ENCODE measurements at regions not wholly inside any gene's neighbourhood (a gene's known extent, or its start where the extent isn't known, plus 50 kb on each side); places are given as distances from the start of the nearest gene placed in this dataset.

DNA sequence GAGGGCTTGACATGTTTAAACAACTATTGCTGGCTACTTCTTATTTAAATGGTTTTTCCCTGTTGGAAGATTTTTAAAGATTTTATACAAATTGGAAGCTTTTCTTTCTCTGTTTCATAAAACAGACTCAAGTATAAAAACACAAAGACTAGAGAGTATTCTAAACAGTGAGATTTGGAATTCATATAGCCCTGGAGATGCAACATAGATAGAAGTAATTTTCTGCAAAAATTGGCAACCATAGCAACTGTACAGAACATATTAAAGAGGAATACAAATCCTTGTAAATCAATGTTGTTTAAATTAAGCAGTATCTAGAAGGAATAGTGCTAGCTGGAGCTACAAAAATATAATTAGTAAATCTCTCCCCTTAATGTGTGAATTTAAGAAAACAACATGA, 2612.9 kb upstream of the PCDH20 start:
- TF ChIP-seq, protein P1, sequence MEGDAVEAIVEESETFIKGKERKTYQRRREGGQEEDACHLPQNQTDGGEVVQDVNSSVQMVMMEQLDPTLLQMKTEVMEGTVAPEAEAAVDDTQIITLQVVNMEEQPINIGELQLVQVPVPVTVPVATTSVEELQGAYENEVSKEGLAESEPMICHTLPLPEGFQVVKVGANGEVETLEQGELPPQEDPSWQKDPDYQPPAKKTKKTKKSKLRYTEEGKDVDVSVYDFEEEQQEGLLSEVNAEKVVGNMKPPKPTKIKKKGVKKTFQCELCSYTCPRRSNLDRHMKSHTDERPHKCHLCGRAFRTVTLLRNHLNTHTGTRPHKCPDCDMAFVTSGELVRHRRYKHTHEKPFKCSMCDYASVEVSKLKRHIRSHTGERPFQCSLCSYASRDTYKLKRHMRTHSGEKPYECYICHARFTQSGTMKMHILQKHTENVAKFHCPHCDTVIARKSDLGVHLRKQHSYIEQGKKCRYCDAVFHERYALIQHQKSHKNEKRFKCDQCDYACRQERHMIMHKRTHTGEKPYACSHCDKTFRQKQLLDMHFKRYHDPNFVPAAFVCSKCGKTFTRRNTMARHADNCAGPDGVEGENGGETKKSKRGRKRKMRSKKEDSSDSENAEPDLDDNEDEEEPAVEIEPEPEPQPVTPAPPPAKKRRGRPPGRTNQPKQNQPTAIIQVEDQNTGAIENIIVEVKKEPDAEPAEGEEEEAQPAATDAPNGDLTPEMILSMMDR (IDR thresholded peaks at IDR 0.05): no peak
- no peak for TF ChIP-seq POLR2A (IDR thresholded peaks at IDR 0.05)
